ENCODE measurements at regions not wholly inside any gene's neighbourhood (a gene's known extent, or its start where the extent isn't known, plus 50 kb on each side); places are given as distances from the start of the nearest gene placed in this dataset.

GRCh38 chr13:107585469-107586180, 629.7 kb downstream of the LIG4 start:
- CTCF ChIA-PET, result no interaction called here
- Histone ChIP-seq H3K27me3 (replicated peaks; ENCODE audit: control insufficient read depth, insufficient read depth, low read length) (no peaks in the 10 kb centered on the region), H3K9me3 (no peaks in the 10 kb centered on the region; the same call in 1 of the 2 replicates), H3K4me3 (ENCODE audit: low read depth, low read length) (no peak overlapping the region), H3K36me3 (ENCODE audit: control insufficient read depth, insufficient read depth, low read length) (no peaks in the 10 kb centered on the region), H3K4me1 (no peaks in the 10 kb centered on the region)
- no peak for DNase-seq
- H3K36me3 Mint-ChIP-seq (ENCODE audit: insufficient read depth, unreplicated experiment), result no peaks in the 10 kb centered on the region
- H3K9me3 Mint-ChIP-seq (ENCODE audit: unreplicated experiment), result peaks cover 2% of the 10 kb centered on the region
- no peak overlapping the region for H3K27ac Mint-ChIP-seq (ENCODE audit: unreplicated experiment)
- H3K27me3 Mint-ChIP-seq (ENCODE audit: insufficient read depth, unreplicated experiment), result peaks cover 7% of the 10 kb centered on the region
- intact Hi-C loops (cut with micrococcal nuclease; ENCODE audit: unreplicated experiment), result no loop called here
- H3K4me1 Mint-ChIP-seq (ENCODE audit: low read depth, unreplicated experiment), result no peaks in the 10 kb centered on the region
- POLR2A ChIA-PET, result no interaction called here
- no peak overlapping the region for H3K4me3 Mint-ChIP-seq (ENCODE audit: unreplicated experiment)
- TF ChIP-seq, protein P1, sequence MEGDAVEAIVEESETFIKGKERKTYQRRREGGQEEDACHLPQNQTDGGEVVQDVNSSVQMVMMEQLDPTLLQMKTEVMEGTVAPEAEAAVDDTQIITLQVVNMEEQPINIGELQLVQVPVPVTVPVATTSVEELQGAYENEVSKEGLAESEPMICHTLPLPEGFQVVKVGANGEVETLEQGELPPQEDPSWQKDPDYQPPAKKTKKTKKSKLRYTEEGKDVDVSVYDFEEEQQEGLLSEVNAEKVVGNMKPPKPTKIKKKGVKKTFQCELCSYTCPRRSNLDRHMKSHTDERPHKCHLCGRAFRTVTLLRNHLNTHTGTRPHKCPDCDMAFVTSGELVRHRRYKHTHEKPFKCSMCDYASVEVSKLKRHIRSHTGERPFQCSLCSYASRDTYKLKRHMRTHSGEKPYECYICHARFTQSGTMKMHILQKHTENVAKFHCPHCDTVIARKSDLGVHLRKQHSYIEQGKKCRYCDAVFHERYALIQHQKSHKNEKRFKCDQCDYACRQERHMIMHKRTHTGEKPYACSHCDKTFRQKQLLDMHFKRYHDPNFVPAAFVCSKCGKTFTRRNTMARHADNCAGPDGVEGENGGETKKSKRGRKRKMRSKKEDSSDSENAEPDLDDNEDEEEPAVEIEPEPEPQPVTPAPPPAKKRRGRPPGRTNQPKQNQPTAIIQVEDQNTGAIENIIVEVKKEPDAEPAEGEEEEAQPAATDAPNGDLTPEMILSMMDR (IDR thresholded peaks at IDR 0.05; ENCODE audit: insufficient read depth in 1 of 2, low read depth in 1 of 2, low read length in 1 of 2, severe bottlenecking in 1 of 2, unreplicated experiment in 1 of 2), result no peak
- no TSS peak for BruUV-seq (replicated peaks)

DNA sequence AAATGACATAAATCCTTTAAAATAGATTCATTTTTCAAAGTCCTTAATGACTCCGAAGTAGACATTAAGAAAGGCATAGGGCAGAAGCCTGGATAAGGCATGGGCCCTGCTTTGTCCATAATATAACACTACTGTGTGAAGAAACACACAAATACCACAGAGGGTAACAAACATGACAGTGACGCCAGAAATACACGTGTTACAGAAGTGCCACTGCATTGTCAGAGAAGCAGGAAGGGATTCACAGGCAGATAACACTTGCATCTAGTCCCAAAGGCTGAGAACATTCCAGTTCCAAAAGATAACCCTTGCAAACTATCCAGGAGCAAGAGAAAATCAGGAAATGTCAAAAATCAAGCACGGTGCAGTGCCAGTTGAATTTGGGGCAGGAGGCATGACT, 633.2 kb downstream of the LIG4 start:
- ChIA-PET CTCF (no interaction called here), POLR2A (no interaction called here)
- Mint-ChIP-seq H3K36me3 (ENCODE audit: insufficient read depth, unreplicated experiment) (no peaks in the 10 kb centered on the region), H3K27me3 (ENCODE audit: insufficient read depth, unreplicated experiment) (peaks cover 10% of the 10 kb centered on the region), H3K9me3 (ENCODE audit: unreplicated experiment) (peaks cover 9% of the 10 kb centered on the region), H3K27ac (ENCODE audit: unreplicated experiment) (no peak overlapping the region), H3K4me3 (ENCODE audit: unreplicated experiment) (no peak overlapping the region), H3K4me1 (ENCODE audit: low read depth, unreplicated experiment) (no peaks in the 10 kb centered on the region)
- Histone ChIP-seq H3K9me3 (no peaks in the 10 kb centered on the region; the same call in 1 of the 2 replicates), H3K27me3 (replicated peaks; ENCODE audit: control insufficient read depth, insufficient read depth, low read length) (no peaks in the 10 kb centered on the region), H3K4me3 (ENCODE audit: low read depth, low read length) (no peak overlapping the region), H3K36me3 (ENCODE audit: control insufficient read depth, insufficient read depth, low read length) (no peaks in the 10 kb centered on the region), H3K4me1 (no peaks in the 10 kb centered on the region)
- TF ChIP-seq, protein P1 (IDR thresholded peaks at IDR 0.05; ENCODE audit: insufficient read depth in 1 of 2, low read depth in 1 of 2, low read length in 1 of 2, severe bottlenecking in 1 of 2, unreplicated experiment in 1 of 2), result no peak
- no TSS peak for BruUV-seq (replicated peaks)
- no peak for DNase-seq
- intact Hi-C loops (cut with micrococcal nuclease; ENCODE audit: unreplicated experiment), result no loop called here

DNA sequence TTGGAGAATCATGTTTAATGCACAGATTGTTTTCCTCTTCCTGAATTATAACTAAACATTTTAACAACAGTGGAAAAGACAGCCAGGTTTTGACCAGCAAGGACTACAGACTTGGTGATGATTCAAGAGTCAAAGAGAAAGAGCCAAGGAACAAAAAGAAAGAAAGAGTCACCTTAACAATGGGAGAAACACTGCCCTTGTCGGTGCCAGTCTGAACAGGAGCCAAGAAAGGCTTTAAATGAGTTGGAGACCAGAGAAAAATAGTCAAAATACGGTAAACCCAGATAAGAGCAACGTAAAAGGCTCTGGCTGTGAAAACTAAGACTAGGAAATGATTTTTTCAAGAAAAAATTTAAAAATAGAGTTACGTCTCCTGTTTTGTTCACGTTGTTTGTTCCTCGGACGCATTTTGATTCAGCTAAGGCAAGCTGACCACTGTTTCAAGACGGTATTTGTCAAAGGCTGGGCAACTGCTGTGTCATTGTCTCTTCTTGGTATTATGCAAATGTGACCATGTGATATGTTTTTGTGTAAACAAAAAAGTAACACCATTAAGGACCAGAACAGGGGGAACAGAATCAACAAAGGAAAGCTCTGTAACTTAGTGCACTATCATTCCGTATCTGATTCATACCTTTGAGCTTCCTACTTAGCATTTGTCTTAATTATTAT, 634.5 kb downstream of the LIG4 start:
- H3K4me3 Mint-ChIP-seq (ENCODE audit: unreplicated experiment), result no peak overlapping the region
- H3K4me1 ChIP-seq, result no peaks in the 10 kb centered on the region
- no peak overlapping the region for H3K27ac Mint-ChIP-seq (ENCODE audit: unreplicated experiment)
- H3K9me3 Mint-ChIP-seq (ENCODE audit: unreplicated experiment), result peaks cover 9% of the 10 kb centered on the region
- H3K9me3 ChIP-seq, result no peaks in the 10 kb centered on the region; the same call in 1 of the 2 replicates
- BruUV-seq (replicated peaks), result no TSS peak
- no peaks in the 10 kb centered on the region for H3K27me3 ChIP-seq (replicated peaks; ENCODE audit: control insufficient read depth, insufficient read depth, low read length)
- TF ChIP-seq, protein P1 (IDR thresholded peaks at IDR 0.05; ENCODE audit: insufficient read depth in 1 of 2, low read depth in 1 of 2, low read length in 1 of 2, severe bottlenecking in 1 of 2, unreplicated experiment in 1 of 2), result no peak
- no peaks in the 10 kb centered on the region for H3K4me1 Mint-ChIP-seq (ENCODE audit: low read depth, unreplicated experiment)
- peaks cover 9% of the 10 kb centered on the region for H3K27me3 Mint-ChIP-seq (ENCODE audit: insufficient read depth, unreplicated experiment)
- CTCF ChIA-PET, result no interaction called here
- H3K4me3 ChIP-seq (ENCODE audit: low read depth, low read length), result no peak overlapping the region
- POLR2A ChIA-PET, result no interaction called here
- H3K36me3 Mint-ChIP-seq (ENCODE audit: insufficient read depth, unreplicated experiment), result no peaks in the 10 kb centered on the region
- intact Hi-C loops (cut with micrococcal nuclease; ENCODE audit: unreplicated experiment), result no loop called here
- H3K36me3 ChIP-seq (ENCODE audit: control insufficient read depth, insufficient read depth, low read length), result no peaks in the 10 kb centered on the region
- DNase-seq, result no peak
